ENCODE measurements at regions not wholly inside any gene's neighbourhood (a gene's known extent, or its start where the extent isn't known, plus 50 kb on each side); places are given as distances from the start of the nearest gene placed in this dataset.

DNA sequence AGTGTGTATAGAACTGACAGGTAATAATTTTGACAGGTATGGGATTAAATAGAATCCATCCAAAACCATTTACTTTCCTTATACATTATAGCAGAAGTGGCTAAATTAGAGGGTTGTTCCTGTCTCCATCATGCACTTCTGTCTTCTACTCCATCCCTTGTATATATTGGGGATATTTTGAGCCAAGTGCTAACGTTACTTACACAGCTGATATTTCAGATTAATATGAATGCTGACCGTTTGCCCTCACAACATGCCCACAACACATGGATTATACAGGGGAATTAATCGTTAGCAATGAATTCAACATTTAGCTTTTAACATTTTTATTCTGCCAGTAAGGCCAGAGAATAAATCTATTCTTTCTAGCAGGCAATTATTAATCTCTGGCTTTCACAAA is 1125.0 kb upstream of the FAM98A start:
- TF ChIP-seq CTCF (IDR thresholded peaks at IDR 0.05) (no peak), POLR2AphosphoS5 (IDR thresholded peaks at IDR 0.05) (no peak), POLR2A (IDR thresholded peaks at IDR 0.05) (no peak)

Measured in prostate gland (tissue), 2 donors.